Kidney (tissue), 13 donors: ENCODE measurements at regions not wholly inside any gene's neighbourhood (a gene's known extent, or its start where the extent isn't known, plus 50 kb on each side); places are given as distances from the start of the nearest gene placed in this dataset.

Experiments
- DNase-seq, 5 donors: peaks; one replicate each; pipeline ENCODE4 v3.0.0-alpha.2; 2013 to 2020
- FAIRE-seq: peaks from 2 replicates; lab custom pipeline; 2012; peaks lifted over from hg19 to GRCh38; lab: Jason Lieb, UNC
- H3K27ac ChIP-seq, 2 donors: one replicate each; pipeline ENCODE4 v1.7.0; 2013; ENCODE audit warnings: low read depth in 2 of 2, low read length in 2 of 2, inconsistent platforms in 1 of 2
- H3K27me3 ChIP-seq: one replicate; pipeline ENCODE4 v1.7.1; 2013; ENCODE audit warnings: low read length, inconsistent platforms; ENCODE audit not compliant: control insufficient read depth, insufficient read depth
- H3K36me3 ChIP-seq, 3 donors: one replicate each; pipeline versions ENCODE4 v1.7.0 to v1.7.1; 2013; ENCODE audit warnings: low read length in 3 of 3, control low read depth in 1 of 3, inconsistent platforms in 1 of 3; ENCODE audit not compliant: insufficient read depth in 3 of 3, control insufficient read depth in 2 of 3
- H3K4me1 ChIP-seq, 3 donors: one replicate each; pipeline versions ENCODE4 v1.7.0 to v1.7.1; 2013; ENCODE audit warnings: low read length in 3 of 3, inconsistent platforms in 1 of 3, low read depth in 1 of 3; ENCODE audit not compliant: control insufficient read depth in 2 of 3, insufficient read depth in 2 of 3
- H3K4me3 ChIP-seq, 3 donors: one replicate each; pipeline versions ENCODE4 v1.7.0 to v1.8.1; 2013; ENCODE audit warnings: low read length in 3 of 3, control low read depth in 1 of 3, inconsistent platforms in 1 of 3
- H3K9ac ChIP-seq, 3 donors: one replicate each; pipeline versions ENCODE4 v1.7.0 to v1.7.1; 2013; ENCODE audit warnings: low read length in 3 of 3, control low read depth in 1 of 3, inconsistent platforms in 1 of 3
- H3K9me3 ChIP-seq, 3 donors: one replicate each; pipeline versions ENCODE4 v1.7.0 to v1.7.1; 2013; ENCODE audit warnings: low read length in 3 of 3, control low read depth in 1 of 3, inconsistent platforms in 1 of 3; ENCODE audit not compliant: control insufficient read depth in 2 of 3, insufficient read depth in 1 of 3
- intact Hi-C: fragments of 100-400 bp; cut with DNase I; formaldehyde crosslinking; loops from one replicate; pipeline ENCODE4 v1.11.1; 2022
- TF ChIP-seq, protein P1 (sequence below): IDR thresholded peaks from 3 replicates; pipeline ENCODE4 v1.5.1; 2012; ENCODE audit warnings: mild to moderate bottlenecking, moderate library complexity, borderline replicate concordance; ENCODE audit not compliant: insufficient read depth; ENCODE audit errors: extremely low read depth
- donor health status: control.
- donor health status: control.
- donor health status: control.
- donor health status: control.
- donor health status: control.
- donor health status: DM: yes; HTN: yes; CAD: no.
- donor health status: Normal renal cell carcinoma (clear cell type).

- Histone ChIP-seq H3K36me3 (no peaks in the 10 kb centered on the region), H3K9ac (no peak overlapping the region), H3K27me3 (no peaks in the 10 kb centered on the region), H3K4me1 (no peaks in the 10 kb centered on the region), H3K9me3 (no peaks in the 10 kb centered on the region), H3K27ac (no peak overlapping the region), H3K4me3 (no peak overlapping the region)
- TF ChIP-seq, protein P1, sequence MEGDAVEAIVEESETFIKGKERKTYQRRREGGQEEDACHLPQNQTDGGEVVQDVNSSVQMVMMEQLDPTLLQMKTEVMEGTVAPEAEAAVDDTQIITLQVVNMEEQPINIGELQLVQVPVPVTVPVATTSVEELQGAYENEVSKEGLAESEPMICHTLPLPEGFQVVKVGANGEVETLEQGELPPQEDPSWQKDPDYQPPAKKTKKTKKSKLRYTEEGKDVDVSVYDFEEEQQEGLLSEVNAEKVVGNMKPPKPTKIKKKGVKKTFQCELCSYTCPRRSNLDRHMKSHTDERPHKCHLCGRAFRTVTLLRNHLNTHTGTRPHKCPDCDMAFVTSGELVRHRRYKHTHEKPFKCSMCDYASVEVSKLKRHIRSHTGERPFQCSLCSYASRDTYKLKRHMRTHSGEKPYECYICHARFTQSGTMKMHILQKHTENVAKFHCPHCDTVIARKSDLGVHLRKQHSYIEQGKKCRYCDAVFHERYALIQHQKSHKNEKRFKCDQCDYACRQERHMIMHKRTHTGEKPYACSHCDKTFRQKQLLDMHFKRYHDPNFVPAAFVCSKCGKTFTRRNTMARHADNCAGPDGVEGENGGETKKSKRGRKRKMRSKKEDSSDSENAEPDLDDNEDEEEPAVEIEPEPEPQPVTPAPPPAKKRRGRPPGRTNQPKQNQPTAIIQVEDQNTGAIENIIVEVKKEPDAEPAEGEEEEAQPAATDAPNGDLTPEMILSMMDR, result no peak
- FAIRE-seq (no peak), DNase-seq (no peak)
- intact Hi-C loops, result no loop called here
Measured at GRCh38 chr6:153960281-153960680, 78.8 kb upstream of the OPRM1 start.

DNA sequence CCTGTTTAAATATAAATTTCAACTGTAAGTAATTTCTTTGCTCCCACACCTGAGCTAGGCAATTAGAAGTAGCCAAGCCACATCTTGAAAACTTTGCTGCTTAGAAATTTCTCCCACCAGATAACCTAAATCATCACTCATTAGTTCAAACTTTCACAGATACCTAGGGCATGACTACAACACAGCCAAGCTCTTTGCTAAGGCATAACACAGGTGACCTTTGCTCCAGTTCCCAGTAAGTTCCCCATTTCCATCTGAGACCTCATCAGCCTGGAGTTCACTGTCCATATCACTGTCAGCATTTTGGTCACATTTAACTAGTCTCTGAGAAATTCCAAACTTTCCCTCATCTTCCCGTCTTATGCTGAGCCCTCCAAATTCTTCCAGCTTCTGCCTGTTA, 79.8 kb upstream of the OPRM1 start:
- TF ChIP-seq, protein P1, result no peak
- Histone ChIP-seq H3K9me3 (no peaks in the 10 kb centered on the region), H3K36me3 (no peaks in the 10 kb centered on the region), H3K4me3 (no peak overlapping the region), H3K9ac (no peak overlapping the region), H3K27me3 (no peaks in the 10 kb centered on the region), H3K4me1 (no peaks in the 10 kb centered on the region), H3K27ac (no peak overlapping the region)
- intact Hi-C loops, result no loop called here
- DNase-seq (peak in 1 of 5 donors; percentile 3), FAIRE-seq (no peak)

GRCh38 chr6:153958860-153959259, 80.2 kb upstream of the OPRM1 start:
- no peaks in the 10 kb centered on the region for H3K9me3 ChIP-seq
- H3K36me3 ChIP-seq, result no peaks in the 10 kb centered on the region
- H3K27me3 ChIP-seq, result no peaks in the 10 kb centered on the region
- FAIRE-seq (no peak), DNase-seq (no peak)
- intact Hi-C loops, result no loop called here
- TF ChIP-seq, protein P1, result no peak
- H3K9ac ChIP-seq, result no peak overlapping the region
- no peak overlapping the region for H3K27ac ChIP-seq
- no peaks in the 10 kb centered on the region for H3K4me1 ChIP-seq
- H3K4me3 ChIP-seq, result no peak overlapping the region

GRCh38 chr6:153957394-153957793, 81.6 kb upstream of the OPRM1 start:
- Histone ChIP-seq H3K27ac (no peak overlapping the region), H3K9me3 (no peaks in the 10 kb centered on the region), H3K4me1 (no peaks in the 10 kb centered on the region), H3K27me3 (no peaks in the 10 kb centered on the region), H3K9ac (no peak overlapping the region), H3K4me3 (no peak overlapping the region), H3K36me3 (no peaks in the 10 kb centered on the region)
- TF ChIP-seq, protein P1, result no peak
- DNase-seq (no peak), FAIRE-seq (no peak)
- intact Hi-C loops, result no loop called here
